ACHN (cell line): ENCODE measurements at regions not wholly inside any gene's neighbourhood (a gene's known extent, or its start where the extent isn't known, plus 50 kb on each side); places are given as distances from the start of the nearest gene placed in this dataset.
"Not testable (repeated sequence)": the region's sequence is repeated elsewhere in the genome, so short reads cannot be mapped to it uniquely, and the experiment has no call there.

Experiments
- DNase-seq: peaks from one replicate; pipeline ENCODE4 v3.0.0-alpha.2; 2015
- in situ Hi-C: cut with HindIII; loops from 2 replicates; pipeline ENCODE4 v1.10.0; 2017; ENCODE audit warnings: low sequenced_read_pairs, low pct_ligation_motif_present, low pct_unique_long_range_greater_than_20kb

DNA sequence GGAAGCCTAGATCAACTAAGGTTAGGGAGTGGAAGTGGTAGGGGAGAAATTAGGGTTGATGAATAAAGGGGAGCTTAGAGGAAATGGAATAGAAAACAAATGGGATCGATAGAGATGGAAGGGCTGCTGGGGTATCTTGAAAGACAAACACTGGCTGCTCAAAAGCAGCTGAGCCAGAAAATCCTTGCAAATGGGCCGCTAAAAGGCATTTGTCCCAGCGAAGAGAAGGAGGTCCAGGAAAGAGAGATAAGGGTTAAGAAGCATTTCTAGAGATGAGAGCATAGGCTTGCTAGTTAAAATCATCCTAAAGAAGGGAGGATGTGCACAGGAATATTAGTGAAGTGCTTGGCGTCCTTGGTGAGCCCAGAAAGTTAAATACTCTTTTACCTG is 258.0 kb upstream of the CBLB start:
- DNase-seq, result no peak
- in situ Hi-C loops, result no loop called here

GRCh38 chr3:106129939-106130338 is 261.1 kb upstream of the CBLB start:
- in situ Hi-C loops, result no loop called here

DNA sequence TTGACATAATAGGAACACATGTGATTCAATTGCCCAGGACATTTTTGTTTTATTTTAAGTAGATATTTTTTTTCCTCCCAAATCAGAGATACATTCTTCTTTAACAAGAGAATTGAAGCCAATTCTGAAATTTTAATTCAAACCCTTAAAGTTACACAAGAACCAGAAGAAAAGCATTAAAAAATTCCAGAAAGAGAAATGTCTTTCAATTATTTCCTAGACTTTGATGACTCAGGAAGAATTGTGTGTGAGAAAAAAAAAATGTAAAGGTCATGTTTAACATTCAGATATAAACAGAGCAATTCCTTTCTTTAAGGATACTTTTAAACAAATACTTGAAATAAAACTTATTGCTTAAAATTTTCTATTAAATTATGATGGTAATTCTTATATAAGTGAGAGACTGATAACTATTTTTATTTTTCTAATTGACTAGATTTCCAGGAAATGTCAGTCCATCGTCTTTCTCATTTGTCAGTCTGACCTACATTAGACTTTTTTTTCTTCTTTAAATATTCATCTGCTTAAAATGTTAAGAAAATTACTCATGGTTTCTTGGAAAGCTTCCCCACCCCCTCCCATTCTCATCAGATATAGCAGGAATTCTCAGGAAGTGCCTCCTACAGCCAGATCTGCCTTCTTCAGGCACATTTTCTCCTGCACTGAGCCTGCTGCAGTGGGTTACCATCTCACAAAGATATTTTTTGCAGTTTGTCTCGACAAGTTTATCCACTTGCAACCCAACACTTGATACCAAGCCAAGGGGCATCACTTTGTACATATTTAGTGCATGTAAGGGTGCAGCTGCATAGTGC is 261.8 kb upstream of the CBLB start:
- in situ Hi-C loops, result no loop called here
- peak; percentile 20 for DNase-seq

More at GRCh38 chr3:106129939-106130338, 261.1 kb upstream of the CBLB start:
- no peak for DNase-seq

- no peak for DNase-seq
- in situ Hi-C loops, result no loop called here
These were observed 266.8 kb upstream of the CBLB start for GRCh38 chr3:106135451-106136160.

DNA sequence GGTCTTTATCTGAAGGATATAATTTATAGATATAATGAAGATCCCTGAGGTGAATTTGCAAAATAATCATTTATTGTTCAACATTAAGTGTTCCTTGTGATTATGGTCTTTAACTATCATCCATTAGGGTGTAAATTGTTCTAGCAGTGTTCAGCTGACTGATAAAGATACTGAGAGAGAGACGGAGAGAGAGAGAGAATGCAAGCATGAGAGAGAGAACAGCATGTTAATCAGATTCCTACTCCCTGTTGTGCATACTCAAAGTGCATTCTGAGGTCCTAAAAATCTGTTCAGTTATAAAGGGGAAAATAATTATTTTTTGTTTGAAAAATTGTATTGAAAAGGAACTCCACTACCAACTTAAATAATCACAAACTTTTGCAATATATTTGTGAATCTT is 271.0 kb upstream of the CBLB start:
- in situ Hi-C loops, result no loop called here
- DNase-seq, result no peak

DNA sequence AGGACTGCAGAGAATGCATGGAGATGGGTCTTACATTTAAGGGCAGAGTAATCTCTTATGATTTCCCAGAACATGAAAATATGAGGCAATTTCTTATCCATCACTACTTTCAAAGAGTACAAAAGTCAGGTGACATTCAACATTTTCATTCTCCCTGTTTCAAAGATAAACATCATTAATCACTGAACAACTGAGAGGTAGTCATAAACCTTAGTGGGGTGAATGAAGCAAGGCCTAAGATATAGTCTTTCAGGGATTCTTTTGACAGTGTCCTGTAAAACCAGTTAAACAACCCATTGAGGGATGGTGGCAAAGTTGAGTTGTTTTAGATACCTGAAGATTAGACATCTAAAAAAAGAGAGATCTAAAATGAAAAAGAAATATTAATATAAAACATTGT is 271.6 kb upstream of the CBLB start:
- in situ Hi-C loops, result no loop called here
- DNase-seq, result no peak

GRCh38 chr3:106144030-106144429 is 275.2 kb upstream of the CBLB start:
- no peak for DNase-seq
- in situ Hi-C loops, result no loop called here

GRCh38 chr3:106148440-106149082 is 279.7 kb upstream of the CBLB start:
- DNase-seq, in situ Hi-C loops: not testable (repeated sequence)

DNA sequence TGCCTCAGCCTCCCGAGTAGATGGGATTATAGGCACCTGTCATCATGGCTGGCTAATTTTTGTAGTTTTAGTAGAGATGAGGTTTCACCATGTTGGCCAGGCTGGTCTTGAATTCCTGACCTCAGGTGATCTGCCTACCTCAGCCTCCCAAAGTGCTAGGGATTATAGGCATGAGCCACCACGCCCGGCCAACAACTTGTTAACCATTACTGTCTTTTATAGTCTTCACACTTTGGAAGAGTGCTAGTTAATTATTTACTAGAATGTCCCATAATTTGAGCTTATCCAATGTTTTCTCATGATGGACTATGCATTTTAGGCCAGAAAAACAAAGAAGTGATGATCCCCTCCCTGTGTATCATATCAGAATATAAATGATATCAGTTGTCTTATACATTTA is 288.6 kb upstream of the CBLB start:
- in situ Hi-C loops, result no loop called here
- no peak for DNase-seq

- DNase-seq, result no peak
- in situ Hi-C loops, result no loop called here
These were observed 291.6 kb upstream of the CBLB start for GRCh38 chr3:106160396-106160795.

DNA sequence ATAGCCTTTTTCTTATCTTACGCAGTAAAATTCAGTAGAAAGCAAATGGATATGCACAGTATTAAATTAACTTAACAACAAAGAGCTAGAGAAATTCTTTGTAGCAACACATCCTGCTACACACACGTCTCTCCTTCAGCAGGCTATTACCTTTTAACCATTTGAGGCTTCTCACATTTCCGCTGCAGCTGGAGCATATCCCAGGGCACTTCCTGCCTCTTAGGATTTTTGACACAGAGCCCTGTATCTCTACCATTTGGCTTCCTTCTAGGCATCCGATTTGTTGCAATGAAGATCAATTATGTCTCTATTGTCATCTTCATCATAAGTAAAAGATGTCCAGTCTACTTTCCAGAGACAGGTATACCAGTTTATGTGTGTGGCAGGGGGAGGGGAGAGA is 292.4 kb upstream of the CBLB start:
- no peak for DNase-seq
- in situ Hi-C loops, result no loop called here

DNA sequence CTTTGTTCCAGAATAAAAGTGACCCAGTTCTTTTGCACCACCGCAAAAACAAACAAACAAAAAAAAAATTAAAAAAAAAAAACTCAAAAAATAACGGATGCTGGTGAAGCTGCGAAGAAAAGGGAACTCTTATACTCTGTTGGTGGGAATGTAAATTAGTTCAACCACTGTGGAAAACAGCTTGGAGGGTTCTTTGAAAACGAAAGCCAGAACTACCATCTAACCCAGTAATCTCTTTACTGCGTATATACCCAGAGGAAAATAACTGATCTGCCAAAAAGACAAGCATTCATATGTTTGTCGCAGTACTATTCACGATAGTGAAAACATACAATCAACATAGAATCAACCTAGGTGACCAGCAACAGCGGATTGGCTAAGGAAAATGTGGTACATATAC is 298.9 kb upstream of the CBLB start:
- no peak for DNase-seq
- in situ Hi-C loops, result no loop called here

- in situ Hi-C loops, result no loop called here
- DNase-seq, result no peak
These were observed 300.3 kb upstream of the CBLB start for GRCh38 chr3:106168962-106169750.

- in situ Hi-C loops, result no loop called here
- DNase-seq, result no peak
These were observed 301.8 kb upstream of the CBLB start for GRCh38 chr3:106170636-106171035.

DNA sequence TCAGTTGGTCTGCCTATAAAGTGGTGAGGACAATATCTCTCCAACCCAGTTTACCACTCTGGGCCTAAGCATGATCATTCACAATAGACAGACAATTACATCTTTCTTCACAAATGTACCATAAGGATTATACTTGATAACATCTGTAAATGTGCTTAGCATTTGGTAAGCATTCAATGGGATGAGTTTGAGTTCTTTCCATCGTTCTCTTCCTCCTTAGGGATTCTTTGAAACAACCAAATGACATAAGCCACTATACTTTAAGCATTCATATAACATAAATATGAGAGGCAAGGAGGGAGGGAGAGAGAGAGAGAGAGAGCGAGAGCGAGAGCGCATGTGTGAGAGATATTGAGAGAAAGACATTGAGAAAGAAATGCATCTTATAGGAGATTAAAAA is 303.3 kb upstream of the CBLB start:
- DNase-seq, result no peak
- in situ Hi-C loops, result no loop called here

GRCh38 chr3:106172780-106173179 is 304.0 kb upstream of the CBLB start:
- no peak for DNase-seq
- in situ Hi-C loops, result no loop called here

DNA sequence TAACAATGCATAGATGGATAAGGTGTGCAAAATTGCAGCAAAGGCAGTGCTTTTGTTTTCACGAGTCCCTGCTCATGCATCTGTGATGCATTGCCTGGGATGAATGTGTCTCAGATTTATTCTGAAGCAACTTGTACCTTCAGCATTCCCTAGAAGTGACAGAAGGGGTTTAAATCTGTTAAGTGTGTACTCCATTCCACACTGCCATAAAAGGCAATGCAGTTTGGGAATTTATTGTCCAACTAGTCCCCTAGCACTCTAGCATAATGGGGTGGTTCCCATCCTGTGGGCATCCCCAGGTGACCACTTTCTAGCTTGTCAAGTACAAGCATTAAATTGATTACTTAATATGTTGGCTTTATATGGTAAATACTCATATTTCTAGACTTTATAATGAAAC is 306.5 kb upstream of the CBLB start:
- in situ Hi-C loops, result no loop called here
- no peak for DNase-seq

GRCh38 chr3:106176734-106177133 is 307.9 kb upstream of the CBLB start:
- in situ Hi-C loops, result no loop called here
- DNase-seq, result no peak

- DNase-seq, result no peak
These were observed 314.2 kb upstream of the CBLB start for GRCh38 chr3:106182950-106183511.

More at GRCh38 chr3:106182950-106183511, 314.2 kb upstream of the CBLB start:
- in situ Hi-C loops, result no loop called here
